ENCODE measurements at regions not wholly inside any gene's neighbourhood (a gene's known extent, or its start where the extent isn't known, plus 50 kb on each side); places are given as distances from the start of the nearest gene placed in this dataset.
A peak's percentile ranks its signal among the peaks of the same experiment; 100 is the strongest.
"Not testable (repeated sequence)": the region's sequence is repeated elsewhere in the genome, so short reads cannot be mapped to it uniquely, and the experiment has no call there.

GRCh38 chr14:21852061-21852664 is 178.5 kb upstream of the OR4E1 start:
- no peak overlapping the region for H3K27ac ChIP-seq
- H3K9me3 ChIP-seq: no peaks in the 10 kb centered on the region
- no peak for ATAC-seq (ENCODE audit: low FRiP score in 2 of 2)
- 22 to 29% methylated on average over 4 of the region's 4 CpGs for WGBS, 2 donors
- H3K36me3 ChIP-seq: no peaks in the 10 kb centered on the region
- no peaks in the 10 kb centered on the region for H3K27me3 ChIP-seq
- no peak overlapping the region for H3K4me3 ChIP-seq
- no peak for TF ChIP-seq POLR2AphosphoS5 (IDR thresholded peaks at IDR 0.05)
- TF ChIP-seq EP300 (IDR thresholded peaks at IDR 0.05): no peak
- TF ChIP-seq CTCF (IDR thresholded peaks at IDR 0.05): peak in 5 of 6 experiments; percentile 31 to 54 (median 34)
- DNase-seq: no peak
- no peaks in the 10 kb centered on the region for H3K4me1 ChIP-seq

GRCh38 chr14:21846902-21847301 is 173.3 kb upstream of the OR4E1 start:
- not testable (repeated sequence) for H3K4me3 ChIP-seq
- ATAC-seq (ENCODE audit: low FRiP score in 2 of 2): peak in 1 of 2 donors; percentile 14
- WGBS, 2 donors: 61 to 69% methylated on average over 11 of the region's 11 CpGs

GRCh38 chr14:21846227-21846885 is 172.7 kb upstream of the OR4E1 start:
- Histone ChIP-seq H3K27ac (no peak overlapping the region), H3K27me3 (no peaks in the 10 kb centered on the region), H3K9me3 (no peaks in the 10 kb centered on the region), H3K4me1 (no peaks in the 10 kb centered on the region), H3K4me3 (no peak overlapping the region), H3K36me3 (no peaks in the 10 kb centered on the region)
- DNase-seq (peak in 1 of 2 donors; percentile 34), ATAC-seq (ENCODE audit: low FRiP score in 2 of 2) (peak; percentile 42 to 46)
- WGBS, 2 donors: 26 to 33% methylated on average over 13 of the region's 13 CpGs
- TF ChIP-seq CTCF (IDR thresholded peaks at IDR 0.05) (peak in 5 of 6 experiments; percentile 16 to 49 (median 36)), POLR2A (IDR thresholded peaks at IDR 0.05) (no peak)

More at GRCh38 chr14:21846902-21847301, 173.3 kb upstream of the OR4E1 start:
- H3K4me1 ChIP-seq, H3K9me3 ChIP-seq, H3K27me3 ChIP-seq, DNase-seq, H3K36me3 ChIP-seq, H3K27ac ChIP-seq: not testable (repeated sequence)

GRCh38 chr14:21840765-21841164 is 167.1 kb upstream of the OR4E1 start:
- 6 to 16% methylated on average over 4 of the region's 4 CpGs for WGBS, 2 donors
- H3K27ac ChIP-seq: no peak overlapping the region
- peaks cover 0 to 3% (median 0%) of the 10 kb centered on the region in 4 donors for H3K9me3 ChIP-seq
- ATAC-seq (ENCODE audit: low FRiP score in 2 of 2): no peak
- H3K4me3 ChIP-seq: no peak overlapping the region
- no peaks in the 10 kb centered on the region for H3K27me3 ChIP-seq
- no peaks in the 10 kb centered on the region for H3K36me3 ChIP-seq
- no peaks in the 10 kb centered on the region for H3K4me1 ChIP-seq
- no peak for TF ChIP-seq EP300 (IDR thresholded peaks at IDR 0.05)
- TF ChIP-seq CTCF (IDR thresholded peaks at IDR 0.05): no peak
- TF ChIP-seq POLR2A (IDR thresholded peaks at IDR 0.05): no peak
- no peak for TF ChIP-seq POLR2AphosphoS5 (IDR thresholded peaks at IDR 0.05)
- no peak for DNase-seq

GRCh38 chr14:21833836-21834235 is 160.2 kb upstream of the OR4E1 start:
- DNase-seq (no peak), ATAC-seq (ENCODE audit: low FRiP score in 2 of 2) (no peak)
- TF ChIP-seq POLR2AphosphoS5 (IDR thresholded peaks at IDR 0.05) (no peak), POLR2A (IDR thresholded peaks at IDR 0.05) (no peak), EP300 (IDR thresholded peaks at IDR 0.05) (no peak), CTCF (IDR thresholded peaks at IDR 0.05) (no peak)
- Histone ChIP-seq H3K36me3 (no peaks in the 10 kb centered on the region), H3K27me3 (no peaks in the 10 kb centered on the region), H3K9me3 (peaks cover 0 to 10% (median 0%) of the 10 kb centered on the region in 4 donors), H3K4me3 (no peak overlapping the region), H3K4me1 (no peaks in the 10 kb centered on the region), H3K27ac (no peak overlapping the region)
- 70 to 80% methylated on average over 4 of the region's 4 CpGs for WGBS, 2 donors

All from upper lobe of left lung (tissue), 6 donors.